ENCODE measurements at regions not wholly inside any gene's neighbourhood (a gene's known extent, or its start where the extent isn't known, plus 50 kb on each side); places are given as distances from the start of the nearest gene placed in this dataset.

GRCh38 chr2:187853381-187853791, 299.2 kb upstream of the TFPI start:
- H3K36me3 Mint-ChIP-seq (ENCODE audit: insufficient read depth, unreplicated experiment): no peaks in the 10 kb centered on the region
- DNase-seq: no peak
- H3K9me3 Mint-ChIP-seq (ENCODE audit: low read depth, unreplicated experiment): no peaks in the 10 kb centered on the region
- H3K27me3 Mint-ChIP-seq (ENCODE audit: unreplicated experiment): no peaks in the 10 kb centered on the region
- no peak for TF ChIP-seq CTCF (IDR thresholded peaks at IDR 0.05; ENCODE audit: unreplicated experiment)
- intact Hi-C loops (cut with micrococcal nuclease; ENCODE audit: unreplicated experiment): no loop called here
- no TSS peak for BruUV-seq (replicated peaks)
- no peaks in the 10 kb centered on the region for H3K4me1 Mint-ChIP-seq (ENCODE audit: low read depth, unreplicated experiment)
- no peak overlapping the region for H3K27ac Mint-ChIP-seq (ENCODE audit: unreplicated experiment)
- H3K4me3 Mint-ChIP-seq (ENCODE audit: low read depth, unreplicated experiment): no peak overlapping the region
- CTCF ChIA-PET: no interaction called here

GRCh38 chr2:187854801-187855200, 300.6 kb upstream of the TFPI start:
- Mint-ChIP-seq H3K36me3 (ENCODE audit: insufficient read depth, unreplicated experiment) (no peaks in the 10 kb centered on the region), H3K4me1 (ENCODE audit: low read depth, unreplicated experiment) (no peaks in the 10 kb centered on the region), H3K9me3 (ENCODE audit: low read depth, unreplicated experiment) (no peaks in the 10 kb centered on the region), H3K27me3 (ENCODE audit: unreplicated experiment) (no peaks in the 10 kb centered on the region), H3K27ac (ENCODE audit: unreplicated experiment) (no peak overlapping the region), H3K4me3 (ENCODE audit: low read depth, unreplicated experiment) (no peak overlapping the region)
- BruUV-seq (replicated peaks): no TSS peak
- CTCF ChIA-PET: no interaction called here
- TF ChIP-seq CTCF (IDR thresholded peaks at IDR 0.05; ENCODE audit: unreplicated experiment): no peak
- DNase-seq: no peak
- intact Hi-C loops (cut with micrococcal nuclease; ENCODE audit: unreplicated experiment): no loop called here

- CTCF ChIA-PET: interaction anchor here (0.7 kb wide), 2 partner anchors 29 to 397 kb away, joined by 3 to 4 read pairs; no protein-coding TSS in a partner anchor
- no peaks in the 10 kb centered on the region for H3K27me3 Mint-ChIP-seq (ENCODE audit: unreplicated experiment)
- no TSS peak for BruUV-seq (replicated peaks)
Observed at GRCh38 chr2:187855689-187856088, 301.5 kb upstream of the TFPI start.

GRCh38 chr2:187857826-187858225, 303.6 kb upstream of the TFPI start:
- DNase-seq: no peak
- intact Hi-C loops (cut with micrococcal nuclease; ENCODE audit: unreplicated experiment): no loop called here
- H3K9me3 Mint-ChIP-seq (ENCODE audit: low read depth, unreplicated experiment): no peaks in the 10 kb centered on the region
- H3K27me3 Mint-ChIP-seq (ENCODE audit: unreplicated experiment): no peaks in the 10 kb centered on the region
- H3K4me1 Mint-ChIP-seq (ENCODE audit: low read depth, unreplicated experiment): no peaks in the 10 kb centered on the region
- no TSS peak for BruUV-seq (replicated peaks)
- no peak overlapping the region for H3K27ac Mint-ChIP-seq (ENCODE audit: unreplicated experiment)
- H3K4me3 Mint-ChIP-seq (ENCODE audit: low read depth, unreplicated experiment): no peak overlapping the region
- H3K36me3 Mint-ChIP-seq (ENCODE audit: insufficient read depth, unreplicated experiment): no peaks in the 10 kb centered on the region
- CTCF ChIA-PET: no interaction called here
- no peak for TF ChIP-seq CTCF (IDR thresholded peaks at IDR 0.05; ENCODE audit: unreplicated experiment)

More at GRCh38 chr2:187855689-187856088, 301.5 kb upstream of the TFPI start:
- Mint-ChIP-seq H3K27ac (ENCODE audit: unreplicated experiment) (no peak overlapping the region), H3K4me3 (ENCODE audit: low read depth, unreplicated experiment) (no peak overlapping the region), H3K9me3 (ENCODE audit: low read depth, unreplicated experiment) (no peaks in the 10 kb centered on the region), H3K4me1 (ENCODE audit: low read depth, unreplicated experiment) (no peaks in the 10 kb centered on the region), H3K36me3 (ENCODE audit: insufficient read depth, unreplicated experiment) (no peaks in the 10 kb centered on the region)
- intact Hi-C loops (cut with micrococcal nuclease; ENCODE audit: unreplicated experiment): no loop called here
- DNase-seq: no peak
- no peak for TF ChIP-seq CTCF (IDR thresholded peaks at IDR 0.05; ENCODE audit: unreplicated experiment)
